CD14-positive monocyte (primary cell): ENCODE measurements at regions not wholly inside any gene's neighbourhood (a gene's known extent, or its start where the extent isn't known, plus 50 kb on each side); places are given as distances from the start of the nearest gene placed in this dataset.

ENCODE experiments used
- DNase-seq, 3 donors: peaks; one replicate each; pipeline ENCODE4 v3.0.0-alpha.2; 2011 to 2022
- H2AFZ ChIP-seq: 2 replicates; pipeline ENCODE4 v1.6.0; 2012; ENCODE audit warnings: mild to moderate bottlenecking, low read depth, low read length, inconsistent platforms; ENCODE audit not compliant: insufficient read depth, poor library complexity, severe bottlenecking
- H3K27ac ChIP-seq, 2 donors: 1 replicate in 1 of 2; 2 replicates in 1 of 2; pipeline ENCODE4 v1.5.1; 2012 to 2013; ENCODE audit warnings: low read length in 2 of 2, control low read depth in 1 of 2, inconsistent platforms in 1 of 2, low read depth in 1 of 2, mild to moderate bottlenecking in 1 of 2
- H3K27me3 ChIP-seq, 2 donors: one replicate each; pipeline versions ENCODE4 v1.6.0 to v1.6.1; 2011 to 2013; ENCODE audit warnings: low read length in 2 of 2; ENCODE audit not compliant: control insufficient read depth in 2 of 2, insufficient read depth in 2 of 2
- H3K36me3 ChIP-seq, 2 donors: replicated peaks in 1 of 2; 1 replicate in 1 of 2; 2 replicates in 1 of 2; pipeline versions ENCODE4 v1.5.1 to v1.6.1; 2012 to 2013; ENCODE audit warnings: low read length in 2 of 2, control low read depth in 1 of 2, inconsistent platforms in 1 of 2, mild to moderate bottlenecking in 1 of 2; ENCODE audit not compliant: insufficient read depth in 2 of 2, control insufficient read depth in 1 of 2
- H3K4me1 ChIP-seq, 2 donors: 1 replicate in 1 of 2; 2 replicates in 1 of 2; pipeline versions ENCODE4 v1.5.1 to v1.6.1; 2012 to 2013; ENCODE audit warnings: low read length in 2 of 2, control low read depth in 1 of 2, inconsistent platforms in 1 of 2, mild to moderate bottlenecking in 1 of 2, moderate library complexity in 1 of 2; ENCODE audit not compliant: insufficient read depth in 2 of 2, control insufficient read depth in 1 of 2
- H3K4me2 ChIP-seq: replicated peaks from 2 replicates; pipeline ENCODE3; 2012; ENCODE audit warnings: low read length, moderate library complexity, mild to moderate bottlenecking; ENCODE audit not compliant: poor library complexity, severe bottlenecking; ENCODE audit errors: extremely low read depth
- H3K4me3 ChIP-seq, 3 experiments: fragments of 200-600 bp in 1 of 3; sonication (generic) in 1 of 3; replicated peaks in 1 of 3; 1 replicate in 2 of 3; 2 replicates in 1 of 3; pipeline ENCODE4 v1.5.1; 2011 to 2013; ENCODE audit warnings: low read length in 3 of 3, mild to moderate bottlenecking in 3 of 3, control low read depth in 2 of 3, low read depth in 2 of 3, inconsistent platforms in 1 of 3, moderate library complexity in 1 of 3
- H3K79me2 ChIP-seq: 2 replicates; pipeline ENCODE4 v1.6.0; 2012; ENCODE audit warnings: mild to moderate bottlenecking, control low read depth, inconsistent platforms, low read length, moderate library complexity; ENCODE audit not compliant: insufficient read depth
- H3K9ac ChIP-seq: 2 replicates; pipeline ENCODE4 v1.6.0; 2017; ENCODE audit warnings: low read length, mild to moderate bottlenecking; ENCODE audit not compliant: insufficient read depth, poor library complexity, severe bottlenecking
- H3K9me3 ChIP-seq, 2 donors: replicated peaks in 1 of 2; 1 replicate in 1 of 2; 2 replicates in 1 of 2; pipeline versions ENCODE4 v1.5.1 to v1.6.1; 2012 to 2013; ENCODE audit warnings: low read length in 2 of 2, control low read depth in 1 of 2; ENCODE audit not compliant: control insufficient read depth in 1 of 2, insufficient read depth in 1 of 2
- H4K20me1 ChIP-seq: 2 replicates; pipeline ENCODE4 v1.6.0; 2012; ENCODE audit warnings: mild to moderate bottlenecking, low read length, control low read depth, moderate library complexity; ENCODE audit not compliant: insufficient read depth
- H3K27ac Mint-ChIP-seq, 7 donors: one replicate each; pipeline ENCODE4 v1.8.0; 2020; ENCODE audit warnings: mild to moderate bottlenecking in 7 of 7, mixed read lengths in 7 of 7, moderate library complexity in 6 of 7, inconsistent platforms in 2 of 7
- H3K27me3 Mint-ChIP-seq, 3 donors: one replicate each; pipeline ENCODE4 v1.8.0; 2021 to 2022; ENCODE audit warnings: low read depth in 3 of 3, mild to moderate bottlenecking in 3 of 3, mixed read lengths in 3 of 3, moderate library complexity in 3 of 3, inconsistent platforms in 1 of 3
- H3K36me3 Mint-ChIP-seq, 2 donors: one replicate each; pipeline ENCODE4 v1.8.0; 2020; ENCODE audit warnings: mixed read lengths in 2 of 2, inconsistent platforms in 1 of 2, mild to moderate bottlenecking in 1 of 2
- H3K4me1 Mint-ChIP-seq: one replicate; pipeline ENCODE4 v1.8.0; 2020; ENCODE audit warnings: mild to moderate bottlenecking, mixed read lengths
- H3K4me3 Mint-ChIP-seq, 2 donors: one replicate each; pipeline ENCODE4 v1.8.0; 2020; ENCODE audit warnings: mild to moderate bottlenecking in 2 of 2, mixed read lengths in 2 of 2, moderate library complexity in 1 of 2
- H3K9me3 Mint-ChIP-seq, 7 donors: one replicate each; pipeline ENCODE4 v1.8.0; 2020 to 2022; ENCODE audit warnings: mixed read lengths in 7 of 7, mild to moderate bottlenecking in 6 of 7, moderate library complexity in 6 of 7, inconsistent platforms in 2 of 7
- WGBS: methylation state at CpG from one replicate; pipeline ENCODE4 v1.1.5; 2013; ENCODE audit warnings: missing lambda C conversion rate; ENCODE audit not compliant: insufficient coverage; 5-methylcytosine and 5-hydroxymethylcytosine counted together
- intact Hi-C, 2 donors: fragments of 100-400 bp; cut with micrococcal nuclease; formaldehyde crosslinking; loops; one replicate each; pipeline versions ENCODE4 v1.15.0 to v1.15.1; 2023
- TF ChIP-seq, protein P1 (sequence below): fragments of 200-600 bp; IDR thresholded peaks from one replicate; pipeline ENCODE4 v1.8.0; 2022; ENCODE audit warnings: antibody characterized with exemption, mild to moderate bottlenecking

DNA sequence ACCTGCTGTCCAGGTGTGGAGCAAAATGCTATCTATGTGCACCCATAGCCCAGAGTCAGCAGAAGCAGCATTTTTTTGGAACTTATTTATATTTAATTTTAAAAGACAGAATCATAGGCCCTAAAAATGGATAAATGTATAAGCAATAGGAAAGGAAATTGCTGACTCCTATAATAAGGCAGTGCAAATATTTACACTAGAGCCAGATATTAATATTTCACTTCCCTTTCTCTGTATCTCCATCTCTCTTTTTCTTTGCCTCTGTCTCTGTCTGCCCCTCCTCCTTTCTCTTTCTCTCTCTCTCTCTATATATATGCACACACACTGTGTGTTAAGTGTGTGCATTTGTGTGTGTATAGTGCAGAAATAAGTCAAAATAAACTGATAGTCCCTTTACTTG lies 375.6 kb downstream of the SOX11 start:
- TF ChIP-seq, protein P1, sequence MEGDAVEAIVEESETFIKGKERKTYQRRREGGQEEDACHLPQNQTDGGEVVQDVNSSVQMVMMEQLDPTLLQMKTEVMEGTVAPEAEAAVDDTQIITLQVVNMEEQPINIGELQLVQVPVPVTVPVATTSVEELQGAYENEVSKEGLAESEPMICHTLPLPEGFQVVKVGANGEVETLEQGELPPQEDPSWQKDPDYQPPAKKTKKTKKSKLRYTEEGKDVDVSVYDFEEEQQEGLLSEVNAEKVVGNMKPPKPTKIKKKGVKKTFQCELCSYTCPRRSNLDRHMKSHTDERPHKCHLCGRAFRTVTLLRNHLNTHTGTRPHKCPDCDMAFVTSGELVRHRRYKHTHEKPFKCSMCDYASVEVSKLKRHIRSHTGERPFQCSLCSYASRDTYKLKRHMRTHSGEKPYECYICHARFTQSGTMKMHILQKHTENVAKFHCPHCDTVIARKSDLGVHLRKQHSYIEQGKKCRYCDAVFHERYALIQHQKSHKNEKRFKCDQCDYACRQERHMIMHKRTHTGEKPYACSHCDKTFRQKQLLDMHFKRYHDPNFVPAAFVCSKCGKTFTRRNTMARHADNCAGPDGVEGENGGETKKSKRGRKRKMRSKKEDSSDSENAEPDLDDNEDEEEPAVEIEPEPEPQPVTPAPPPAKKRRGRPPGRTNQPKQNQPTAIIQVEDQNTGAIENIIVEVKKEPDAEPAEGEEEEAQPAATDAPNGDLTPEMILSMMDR = no peak
- no peak for DNase-seq
- no peaks in the 10 kb centered on the region for H3K27me3 ChIP-seq
- no peaks in the 10 kb centered on the region for H3K36me3 Mint-ChIP-seq
- H3K4me1 Mint-ChIP-seq = no peaks in the 10 kb centered on the region
- H3K27ac Mint-ChIP-seq = no peak overlapping the region
- no peaks in the 10 kb centered on the region for H3K79me2 ChIP-seq
- no peaks in the 10 kb centered on the region for H3K36me3 ChIP-seq
- no peak overlapping the region for H3K4me3 ChIP-seq
- H2AFZ ChIP-seq = no peak overlapping the region
- H3K27ac ChIP-seq = no peak overlapping the region
- H3K9me3 Mint-ChIP-seq = peaks cover 0 to 2% (median 0%) of the 10 kb centered on the region in 7 donors
- no peak overlapping the region for H3K4me3 Mint-ChIP-seq
- intact Hi-C loops = no loop called here
- no peak overlapping the region for H3K4me2 ChIP-seq
- H3K9me3 ChIP-seq = no peaks in the 10 kb centered on the region
- no peaks in the 10 kb centered on the region for H3K4me1 ChIP-seq
- H4K20me1 ChIP-seq = no peaks in the 10 kb centered on the region
- no peak overlapping the region for H3K9ac ChIP-seq
- H3K27me3 Mint-ChIP-seq = no peaks in the 10 kb centered on the region

DNA sequence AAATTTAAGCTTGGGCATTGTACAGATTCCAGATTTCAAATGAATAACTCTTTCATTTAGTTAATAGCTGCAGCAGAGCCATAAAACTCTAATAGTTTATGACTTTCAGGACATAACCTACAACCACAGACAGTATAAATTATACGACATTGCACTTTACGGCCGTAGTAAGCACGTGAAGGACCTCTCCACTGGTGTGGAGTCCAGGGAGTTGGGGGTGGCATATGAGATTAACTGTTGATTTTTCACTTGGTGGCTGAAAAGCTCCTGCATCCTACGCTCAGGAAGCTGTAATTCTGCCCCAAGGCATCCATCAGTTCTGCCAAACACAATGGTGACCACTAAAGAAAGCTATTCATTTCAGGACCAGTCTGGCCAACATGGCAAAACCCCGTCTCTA lies 376.2 kb downstream of the SOX11 start:
- no peaks in the 10 kb centered on the region for H3K27me3 ChIP-seq
- H3K27ac ChIP-seq = no peak overlapping the region
- WGBS = no CpG with 5 or more reads among the region's 6 CpGs
- no peaks in the 10 kb centered on the region for H3K36me3 Mint-ChIP-seq
- peaks cover 0 to 2% (median 0%) of the 10 kb centered on the region in 7 donors for H3K9me3 Mint-ChIP-seq
- H3K79me2 ChIP-seq = no peaks in the 10 kb centered on the region
- no peaks in the 10 kb centered on the region for H3K9me3 ChIP-seq
- H3K4me1 Mint-ChIP-seq = no peaks in the 10 kb centered on the region
- no peak for DNase-seq
- intact Hi-C loops = no loop called here
- H3K9ac ChIP-seq = no peak overlapping the region
- no peaks in the 10 kb centered on the region for H3K36me3 ChIP-seq
- H3K4me3 ChIP-seq = no peak overlapping the region
- H3K4me1 ChIP-seq = no peaks in the 10 kb centered on the region
- no peak overlapping the region for H3K4me2 ChIP-seq
- H3K27me3 Mint-ChIP-seq = no peaks in the 10 kb centered on the region
- H4K20me1 ChIP-seq = no peaks in the 10 kb centered on the region
- H3K4me3 Mint-ChIP-seq = no peak overlapping the region
- H2AFZ ChIP-seq = no peak overlapping the region
- H3K27ac Mint-ChIP-seq = no peak overlapping the region
- TF ChIP-seq, protein P1 = no peak
